ENCODE measurements at regions not wholly inside any gene's neighbourhood (a gene's known extent, or its start where the extent isn't known, plus 50 kb on each side); places are given as distances from the start of the nearest gene placed in this dataset.

- H3K27ac ChIP-seq, result no peak overlapping the region
- no peak for TF ChIP-seq CTCF (IDR thresholded peaks at IDR 0.05)
- no peaks in the 10 kb centered on the region for H3K9me3 ChIP-seq
- no peaks in the 10 kb centered on the region for H3K27me3 ChIP-seq
- no peak overlapping the region for H3K4me3 ChIP-seq
- no peak for DNase-seq
- ATAC-seq, result no peak
- H3K36me3 ChIP-seq, result no peaks in the 10 kb centered on the region
- intact Hi-C loops (cut with DNase I), result no loop called here
- no peaks in the 10 kb centered on the region for H3K4me1 ChIP-seq
These were observed 63.7 kb upstream of the SMARCA2 start for GRCh38 chr9:1951446-1951845.

GRCh38 chr9:1952001-1952400 lies 63.1 kb upstream of the SMARCA2 start:
- intact Hi-C loops (cut with DNase I), result no loop called here
- DNase-seq, result no peak

GRCh38 chr9:1954238-1954637 lies 60.9 kb upstream of the SMARCA2 start:
- Histone ChIP-seq H3K9me3 (no peaks in the 10 kb centered on the region), H3K4me3 (no peak overlapping the region), H3K27ac (no peak overlapping the region), H3K4me1 (no peaks in the 10 kb centered on the region), H3K36me3 (no peaks in the 10 kb centered on the region), H3K27me3 (no peaks in the 10 kb centered on the region)
- ATAC-seq (no peak), DNase-seq (no peak)
- no peak for TF ChIP-seq CTCF (IDR thresholded peaks at IDR 0.05)
- intact Hi-C loops (cut with DNase I), result no loop called here

More at GRCh38 chr9:1952001-1952400, 63.1 kb upstream of the SMARCA2 start:
- no peaks in the 10 kb centered on the region for H3K9me3 ChIP-seq
- no peak overlapping the region for H3K27ac ChIP-seq
- no peak overlapping the region for H3K4me3 ChIP-seq
- no peaks in the 10 kb centered on the region for H3K4me1 ChIP-seq
- no peaks in the 10 kb centered on the region for H3K36me3 ChIP-seq
- no peak for TF ChIP-seq CTCF (IDR thresholded peaks at IDR 0.05)
- no peak for ATAC-seq
- H3K27me3 ChIP-seq, result no peaks in the 10 kb centered on the region

- H3K27me3 ChIP-seq, result no peaks in the 10 kb centered on the region
- DNase-seq (no peak), ATAC-seq (no peak)
- H3K4me1 ChIP-seq, result no peaks in the 10 kb centered on the region
- no peak for TF ChIP-seq CTCF (IDR thresholded peaks at IDR 0.05)
- H3K4me3 ChIP-seq, result no peak overlapping the region
- intact Hi-C loops (cut with DNase I), result no loop called here
- H3K27ac ChIP-seq, result no peak overlapping the region
- H3K36me3 ChIP-seq, result no peaks in the 10 kb centered on the region
- H3K9me3 ChIP-seq, result no peaks in the 10 kb centered on the region
These were observed 58.2 kb upstream of the SMARCA2 start for GRCh38 chr9:1956958-1957357.

- no peaks in the 10 kb centered on the region for H3K4me1 ChIP-seq
- H3K4me3 ChIP-seq, result no peak overlapping the region
- ATAC-seq, result no peak
- DNase-seq, result no peak
- no peak for TF ChIP-seq CTCF (IDR thresholded peaks at IDR 0.05)
- no peaks in the 10 kb centered on the region for H3K27me3 ChIP-seq
- no peaks in the 10 kb centered on the region for H3K9me3 ChIP-seq
- no peak overlapping the region for H3K27ac ChIP-seq
- intact Hi-C loops (cut with DNase I), result no loop called here
- H3K36me3 ChIP-seq, result no peaks in the 10 kb centered on the region
These were observed 57.3 kb upstream of the SMARCA2 start for GRCh38 chr9:1957856-1958255.

All from left lung (tissue), 4 donors.